ENCODE measurements at regions not wholly inside any gene's neighbourhood (a gene's known extent, or its start where the extent isn't known, plus 50 kb on each side); places are given as distances from the start of the nearest gene placed in this dataset.

DNA sequence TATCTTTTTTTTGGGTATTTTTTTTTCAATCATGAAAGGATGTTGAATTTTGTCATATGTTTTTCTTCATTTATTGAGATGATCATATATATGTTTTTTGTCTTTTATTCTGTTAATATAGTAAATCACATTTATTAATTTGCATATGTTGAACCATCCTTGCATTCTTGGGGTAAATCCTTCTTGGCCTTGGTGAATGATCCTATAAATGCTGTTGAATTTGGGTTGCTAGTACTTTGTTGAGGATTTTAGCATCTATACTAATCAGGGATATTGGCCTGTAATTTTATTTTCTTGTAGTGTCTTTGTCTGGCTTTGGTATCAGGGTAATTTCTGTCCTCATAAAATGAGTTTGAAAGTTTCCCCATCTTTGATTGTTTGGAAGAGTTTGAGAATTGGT lies 199.9 kb downstream of the B3GLCT start:
- TF ChIP-seq, protein P1, sequence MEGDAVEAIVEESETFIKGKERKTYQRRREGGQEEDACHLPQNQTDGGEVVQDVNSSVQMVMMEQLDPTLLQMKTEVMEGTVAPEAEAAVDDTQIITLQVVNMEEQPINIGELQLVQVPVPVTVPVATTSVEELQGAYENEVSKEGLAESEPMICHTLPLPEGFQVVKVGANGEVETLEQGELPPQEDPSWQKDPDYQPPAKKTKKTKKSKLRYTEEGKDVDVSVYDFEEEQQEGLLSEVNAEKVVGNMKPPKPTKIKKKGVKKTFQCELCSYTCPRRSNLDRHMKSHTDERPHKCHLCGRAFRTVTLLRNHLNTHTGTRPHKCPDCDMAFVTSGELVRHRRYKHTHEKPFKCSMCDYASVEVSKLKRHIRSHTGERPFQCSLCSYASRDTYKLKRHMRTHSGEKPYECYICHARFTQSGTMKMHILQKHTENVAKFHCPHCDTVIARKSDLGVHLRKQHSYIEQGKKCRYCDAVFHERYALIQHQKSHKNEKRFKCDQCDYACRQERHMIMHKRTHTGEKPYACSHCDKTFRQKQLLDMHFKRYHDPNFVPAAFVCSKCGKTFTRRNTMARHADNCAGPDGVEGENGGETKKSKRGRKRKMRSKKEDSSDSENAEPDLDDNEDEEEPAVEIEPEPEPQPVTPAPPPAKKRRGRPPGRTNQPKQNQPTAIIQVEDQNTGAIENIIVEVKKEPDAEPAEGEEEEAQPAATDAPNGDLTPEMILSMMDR (IDR thresholded peaks at IDR 0.05): no peak
- TF ChIP-seq POLR2A (IDR thresholded peaks at IDR 0.05): no peak

All from adrenal gland (tissue), 5 donors.